ENCODE measurements at regions not wholly inside any gene's neighbourhood (a gene's known extent, or its start where the extent isn't known, plus 50 kb on each side); places are given as distances from the start of the nearest gene placed in this dataset.

DNA sequence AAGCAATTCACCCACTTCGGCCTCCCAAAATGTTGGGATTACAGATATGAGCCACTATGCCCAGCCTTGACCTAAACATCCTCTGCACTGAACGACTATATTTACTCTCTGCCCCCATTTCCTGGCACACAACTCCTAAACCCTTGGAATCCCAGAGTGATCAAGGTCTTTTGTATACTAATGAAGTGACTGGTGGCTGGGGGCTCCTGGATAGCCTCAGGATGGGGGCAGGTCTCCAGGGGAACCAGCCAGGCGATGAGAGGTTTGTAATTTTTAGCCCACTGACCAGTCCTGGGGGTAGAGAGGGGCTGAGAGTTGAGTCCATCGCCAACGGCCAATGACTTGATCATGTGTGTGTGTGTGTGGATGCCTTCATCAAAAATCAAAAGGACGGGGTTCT is 71.1 kb downstream of the FAM50B start:
- TF ChIP-seq, protein P1, sequence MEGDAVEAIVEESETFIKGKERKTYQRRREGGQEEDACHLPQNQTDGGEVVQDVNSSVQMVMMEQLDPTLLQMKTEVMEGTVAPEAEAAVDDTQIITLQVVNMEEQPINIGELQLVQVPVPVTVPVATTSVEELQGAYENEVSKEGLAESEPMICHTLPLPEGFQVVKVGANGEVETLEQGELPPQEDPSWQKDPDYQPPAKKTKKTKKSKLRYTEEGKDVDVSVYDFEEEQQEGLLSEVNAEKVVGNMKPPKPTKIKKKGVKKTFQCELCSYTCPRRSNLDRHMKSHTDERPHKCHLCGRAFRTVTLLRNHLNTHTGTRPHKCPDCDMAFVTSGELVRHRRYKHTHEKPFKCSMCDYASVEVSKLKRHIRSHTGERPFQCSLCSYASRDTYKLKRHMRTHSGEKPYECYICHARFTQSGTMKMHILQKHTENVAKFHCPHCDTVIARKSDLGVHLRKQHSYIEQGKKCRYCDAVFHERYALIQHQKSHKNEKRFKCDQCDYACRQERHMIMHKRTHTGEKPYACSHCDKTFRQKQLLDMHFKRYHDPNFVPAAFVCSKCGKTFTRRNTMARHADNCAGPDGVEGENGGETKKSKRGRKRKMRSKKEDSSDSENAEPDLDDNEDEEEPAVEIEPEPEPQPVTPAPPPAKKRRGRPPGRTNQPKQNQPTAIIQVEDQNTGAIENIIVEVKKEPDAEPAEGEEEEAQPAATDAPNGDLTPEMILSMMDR (IDR thresholded peaks at IDR 0.05) = no peak
- TF ChIP-seq TCF7L2 (IDR thresholded peaks at IDR 0.05; ENCODE audit: low read depth, low read length) = no peak
- TF ChIP-seq POLR2AphosphoS5 (IDR thresholded peaks at IDR 0.05; ENCODE audit: low read depth, low read length) = no peak

Measured in Panc1 (cell line).